SK-N-SH treated with all-trans-retinoic acid at 6 μM for 48 hours (cell line): ENCODE measurements at regions not wholly inside any gene's neighbourhood (a gene's known extent, or its start where the extent isn't known, plus 50 kb on each side); places are given as distances from the start of the nearest gene placed in this dataset.

Experiments
- ATAC-seq: fragments of 200-7000 bp; cut with Tn5 transposase; 3 replicates; pipeline ENCODE4 v1.9.1; 2020; ENCODE audit warnings: mild to moderate bottlenecking, moderate library complexity
- BACH2 ChIP-seq: fragments of 250-450 bp; sonication (Bioruptor Pico); IDR thresholded peaks from 2 replicates; pipeline ENCODE4 v1.9.0; 2021; ENCODE audit warnings: mild to moderate bottlenecking, borderline replicate concordance
- CREB5 ChIP-seq: fragments of 250-450 bp; sonication (Bioruptor Pico); IDR thresholded peaks from 2 replicates; pipeline ENCODE4 v1.5.1; 2020; ENCODE audit warnings: low read depth, mild to moderate bottlenecking, moderate library complexity
- CSDC2 ChIP-seq: fragments of 250-450 bp; sonication (Bioruptor Pico); IDR thresholded peaks from 2 replicates; pipeline ENCODE4 v1.5.0; 2020; ENCODE audit warnings: mild to moderate bottlenecking, moderate library complexity
- ESRRG ChIP-seq: fragments of 250-450 bp; sonication (Bioruptor Pico); IDR thresholded peaks from 2 replicates; pipeline ENCODE4 v1.6.1; 2021; ENCODE audit warnings: mild to moderate bottlenecking
- GLIS3 ChIP-seq: fragments of 250-450 bp; sonication (Bioruptor Pico); IDR thresholded peaks from 2 replicates; pipeline ENCODE4 v1.5.0; 2020; ENCODE audit warnings: mild to moderate bottlenecking, moderate library complexity
- ISL1 ChIP-seq: fragments of 250-450 bp; sonication (Bioruptor Pico); IDR thresholded peaks from 2 replicates; pipeline ENCODE4 v2.1.2; 2022; ENCODE audit warnings: mild to moderate bottlenecking, moderate library complexity
- OSR1 ChIP-seq: fragments of 250-450 bp; sonication (Bioruptor Pico); IDR thresholded peaks from 2 replicates; pipeline ENCODE4 v1.8.0; 2022; ENCODE audit warnings: moderate library complexity, mild to moderate bottlenecking, inconsistent platforms
- PATZ1 ChIP-seq: fragments of 250-450 bp; sonication (Bioruptor Pico); IDR thresholded peaks from 2 replicates; pipeline ENCODE4 v1.8.0; 2020; ENCODE audit warnings: mild to moderate bottlenecking, moderate library complexity, borderline replicate concordance
- POU6F1 ChIP-seq: fragments of 250-450 bp; sonication (Bioruptor Pico); IDR thresholded peaks from 2 replicates; pipeline ENCODE4 v1.8.0; 2021; ENCODE audit warnings: low read depth, mild to moderate bottlenecking, moderate library complexity, borderline replicate concordance
- PPARA ChIP-seq: fragments of 250-450 bp; sonication (Bioruptor Pico); IDR thresholded peaks from 2 replicates; pipeline ENCODE4 v1.5.0; 2020; ENCODE audit warnings: mild to moderate bottlenecking, borderline replicate concordance
- SNAI2 ChIP-seq: fragments of 250-450 bp; sonication (Bioruptor Pico); IDR thresholded peaks from 2 replicates; pipeline ENCODE4 v1.5.0; 2020; ENCODE audit warnings: mild to moderate bottlenecking, moderate library complexity
- TCF4 ChIP-seq: fragments of 250-450 bp; sonication (Bioruptor Pico); IDR thresholded peaks from 2 replicates; pipeline ENCODE4 v1.8.0; 2021; ENCODE audit warnings: mild to moderate bottlenecking, moderate library complexity, borderline replicate concordance
- TOX ChIP-seq: fragments of 250-450 bp; sonication (Bioruptor Pico); IDR thresholded peaks from 2 replicates; pipeline ENCODE4 v1.8.0; 2021; ENCODE audit warnings: mild to moderate bottlenecking, moderate library complexity, borderline replicate concordance
- TSHZ2 ChIP-seq: fragments of 250-450 bp; sonication (Bioruptor Pico); IDR thresholded peaks from 2 replicates; pipeline ENCODE4 v1.5.0; 2020; ENCODE audit warnings: mild to moderate bottlenecking, moderate library complexity
- ZC3H10 ChIP-seq: fragments of 250-450 bp; sonication (Bioruptor Pico); IDR thresholded peaks from 2 replicates; pipeline ENCODE4 v1.5.1; 2021; ENCODE audit warnings: mild to moderate bottlenecking, moderate library complexity
- ZFP3 ChIP-seq: fragments of 250-450 bp; sonication (Bioruptor Pico); IDR thresholded peaks from 2 replicates; pipeline ENCODE4 v1.5.0; 2020; ENCODE audit warnings: mild to moderate bottlenecking, moderate library complexity
- ZFP30 ChIP-seq: fragments of 450-650 bp; formaldehyde crosslinking; IDR thresholded peaks from 2 replicates; pipeline ENCODE4 v1.5.0; 2022; ENCODE audit warnings: mild to moderate bottlenecking, moderate library complexity
- ZNF565 ChIP-seq: fragments of 450-650 bp; formaldehyde crosslinking; conservative IDR thresholded peaks from 2 replicates; pipeline ENCODE4 v1.5.0; 2020; ENCODE audit warnings: low read depth, mild to moderate bottlenecking, moderate library complexity
- ZNF70 ChIP-seq: fragments of 450-650 bp; formaldehyde crosslinking; IDR thresholded peaks from 2 replicates; pipeline ENCODE4 v1.5.0; 2020; ENCODE audit warnings: mild to moderate bottlenecking, moderate library complexity
- ZNF8 ChIP-seq: fragments of 450-650 bp; formaldehyde crosslinking; IDR thresholded peaks from 2 replicates; pipeline ENCODE4 v1.5.0; 2020; ENCODE audit warnings: mild to moderate bottlenecking, moderate library complexity

- ATAC-seq = no peak; the same call in 2 of the 3 replicates
- TF ChIP-seq ISL1 (CRISPR knock-in tag) = no peak
- no peak for TF ChIP-seq PPARA (CRISPR knock-in tag)
- no peak for TF ChIP-seq ZFP30 (CRISPR knock-in tag)
- no peak for TF ChIP-seq TSHZ2
- TF ChIP-seq PATZ1 = no peak
- no peak for TF ChIP-seq ESRRG (CRISPR knock-in tag)
- TF ChIP-seq TCF4 (CRISPR knock-in tag) = no peak
- TF ChIP-seq OSR1 (CRISPR knock-in tag) = no peak
- TF ChIP-seq CREB5 = no peak
- TF ChIP-seq ZNF70 (CRISPR knock-in tag) = no peak
- no peak for TF ChIP-seq POU6F1 (CRISPR knock-in tag)
- TF ChIP-seq ZC3H10 = no peak
- TF ChIP-seq ZNF8 (CRISPR knock-in tag) = no peak
- TF ChIP-seq TOX = no peak
- no peak for TF ChIP-seq ZNF565
- TF ChIP-seq GLIS3 (CRISPR knock-in tag) = no peak
- TF ChIP-seq, all 23 proteins: peak for 0
These were observed 174.3 kb downstream of the ACKR3 start for GRCh38 chr2:236743921-236744280.

- TF ChIP-seq CSDC2 (CRISPR knock-in tag) (no peak), TCF4 (CRISPR knock-in tag) (0 out of 2 replicates have a peak, but pooled peaks have one; percentile 35), ISL1 (CRISPR knock-in tag) (peak; percentile 44)
- TF ChIP-seq, all 23 proteins: peak for 2
- peak; percentile 77 for ATAC-seq
These were observed 174.7 kb downstream of the ACKR3 start for GRCh38 chr2:236744281-236744705.

GRCh38 chr2:236744716-236745115 is 175.1 kb downstream of the ACKR3 start:
- ATAC-seq = no peak; the same call in 2 of the 3 replicates
- TF ChIP-seq TSHZ2 = no peak
- TF ChIP-seq BACH2 = no peak
- no peak for TF ChIP-seq ISL1 (CRISPR knock-in tag)
- no peak for TF ChIP-seq OSR1 (CRISPR knock-in tag)
- TF ChIP-seq SNAI2 (CRISPR knock-in tag) = no peak
- no peak for TF ChIP-seq POU6F1 (CRISPR knock-in tag)
- TF ChIP-seq ZFP3 (CRISPR knock-in tag) = no peak
- TF ChIP-seq ZNF565 = no peak
- no peak for TF ChIP-seq TOX
- no peak for TF ChIP-seq ZFP30 (CRISPR knock-in tag)
- no peak for TF ChIP-seq CSDC2 (CRISPR knock-in tag)
